ENCODE measurements at regions not wholly inside any gene's neighbourhood (a gene's known extent, or its start where the extent isn't known, plus 50 kb on each side); places are given as distances from the start of the nearest gene placed in this dataset.
"Not testable (repeated sequence)": the region's sequence is repeated elsewhere in the genome, so short reads cannot be mapped to it uniquely, and the experiment has no call there.

- Histone ChIP-seq H3K9me3 (no peaks in the 10 kb centered on the region), H3K36me3 (no peaks in the 10 kb centered on the region), H3K4me1 (no peaks in the 10 kb centered on the region), H3K27ac (no peak overlapping the region), H3K27me3 (no peaks in the 10 kb centered on the region), H3K4me3 (no peak overlapping the region)
- TF ChIP-seq CTCF (IDR thresholded peaks at IDR 0.05): no peak
- intact Hi-C loops (cut with DNase I): no loop called here
- ATAC-seq (no peak), DNase-seq (no peak)
These were observed 90.4 kb upstream of the RAB40AL start for GRCh38 chrX:102846544-102847236.

GRCh38 chrX:102847362-102847761 lies 89.7 kb upstream of the RAB40AL start:
- Histone ChIP-seq H3K4me3 (no peak overlapping the region), H3K4me1 (no peaks in the 10 kb centered on the region), H3K27ac (no peak overlapping the region), H3K36me3 (no peaks in the 10 kb centered on the region), H3K27me3 (no peaks in the 10 kb centered on the region), H3K9me3 (no peaks in the 10 kb centered on the region)
- TF ChIP-seq CTCF (IDR thresholded peaks at IDR 0.05): no peak
- DNase-seq (no peak), ATAC-seq (no peak)
- intact Hi-C loops (cut with DNase I): no loop called here

- H3K36me3 ChIP-seq: no peaks in the 10 kb centered on the region
- DNase-seq: no peak
- no peaks in the 10 kb centered on the region for H3K9me3 ChIP-seq
- H3K4me1 ChIP-seq: no peaks in the 10 kb centered on the region
- intact Hi-C loops (cut with DNase I): no loop called here
- no peak overlapping the region for H3K4me3 ChIP-seq
- H3K27me3 ChIP-seq: no peaks in the 10 kb centered on the region
- no peak overlapping the region for H3K27ac ChIP-seq
- no peak for ATAC-seq
- TF ChIP-seq CTCF (IDR thresholded peaks at IDR 0.05): no peak
These were observed 87.7 kb upstream of the RAB40AL start for GRCh38 chrX:102849396-102849795.

GRCh38 chrX:102858826-102859549 lies 78.1 kb upstream of the RAB40AL start:
- H3K27ac ChIP-seq; DNase-seq; H3K27me3 ChIP-seq; H3K4me1 ChIP-seq; ATAC-seq; H3K36me3 ChIP-seq; H3K9me3 ChIP-seq; intact Hi-C loops (cut with DNase I); H3K4me3 ChIP-seq: not testable (repeated sequence)

GRCh38 chrX:102859550-102859871 lies 77.6 kb upstream of the RAB40AL start:
- ATAC-seq: no peak
- no peak for DNase-seq
- Histone ChIP-seq H3K4me3 (no peak overlapping the region), H3K4me1 (no peaks in the 10 kb centered on the region), H3K36me3 (no peaks in the 10 kb centered on the region), H3K9me3 (no peaks in the 10 kb centered on the region), H3K27ac (no peak overlapping the region), H3K27me3 (no peaks in the 10 kb centered on the region)
- intact Hi-C loops (cut with DNase I): no loop called here
- no peak for TF ChIP-seq CTCF (IDR thresholded peaks at IDR 0.05)
